ENCODE measurements at regions not wholly inside any gene's neighbourhood (a gene's known extent, or its start where the extent isn't known, plus 50 kb on each side); places are given as distances from the start of the nearest gene placed in this dataset.

- Histone ChIP-seq H3K9me3 (ENCODE audit: low read depth, low read length, poor library complexity, severe bottlenecking) (no peaks in the 10 kb centered on the region), H3K36me3 (ENCODE audit: insufficient read depth, low read length, poor library complexity, severe bottlenecking) (no peaks in the 10 kb centered on the region), H3K4me1 (ENCODE audit: insufficient read depth, low read length, poor library complexity, severe bottlenecking) (no peaks in the 10 kb centered on the region), H3K4me3 (ENCODE audit: low read depth, low read length, poor library complexity, severe bottlenecking) (no peak overlapping the region), H3K27ac (ENCODE audit: low read depth, low read length, poor library complexity, severe bottlenecking) (no peak overlapping the region), H3K27me3 (replicated peaks; ENCODE audit: insufficient read depth, low read depth, low read length, poor library complexity) (no peaks in the 10 kb centered on the region)
- intact Hi-C loops (cut with micrococcal nuclease; ENCODE audit: unreplicated experiment) = no loop called here
- ChIA-PET POLR2A (ENCODE audit: low non-redundant PET) (no interaction called here), CTCF (no interaction called here)
- no TSS peak for BruUV-seq (replicated peaks)
- DNase-seq (ENCODE audit: low spot score) = no peak
- TF ChIP-seq EZH2 (IDR thresholded peaks at IDR 0.05; ENCODE audit: borderline replicate concordance, low read depth, low read length, poor library complexity, severe bottlenecking) (no peak), CTCF (conservative IDR thresholded peaks at IDR 0.05; ENCODE audit: low read depth, low read length) (no peak)
These were observed 102.6 kb upstream of the DUSP22 start for GRCh38 chr6:189676-190075.

- H3K27ac ChIP-seq (ENCODE audit: low read depth, low read length, poor library complexity, severe bottlenecking) = no peak overlapping the region
- no peaks in the 10 kb centered on the region for H3K9me3 ChIP-seq (ENCODE audit: low read depth, low read length, poor library complexity, severe bottlenecking)
- POLR2A ChIA-PET (ENCODE audit: low non-redundant PET) = no interaction called here
- no peak overlapping the region for H3K4me3 ChIP-seq (ENCODE audit: low read depth, low read length, poor library complexity, severe bottlenecking)
- intact Hi-C loops (cut with micrococcal nuclease; ENCODE audit: unreplicated experiment) = no loop called here
- BruUV-seq (replicated peaks) = no TSS peak
- H3K4me1 ChIP-seq (ENCODE audit: insufficient read depth, low read length, poor library complexity, severe bottlenecking) = no peaks in the 10 kb centered on the region
- no peaks in the 10 kb centered on the region for H3K27me3 ChIP-seq (replicated peaks; ENCODE audit: insufficient read depth, low read depth, low read length, poor library complexity)
- DNase-seq (ENCODE audit: low spot score) = no peak
- CTCF ChIA-PET = no interaction called here
- TF ChIP-seq CTCF (conservative IDR thresholded peaks at IDR 0.05; ENCODE audit: low read depth, low read length) (no peak), EZH2 (IDR thresholded peaks at IDR 0.05; ENCODE audit: borderline replicate concordance, low read depth, low read length, poor library complexity, severe bottlenecking) (no peak)
- no peaks in the 10 kb centered on the region for H3K36me3 ChIP-seq (ENCODE audit: insufficient read depth, low read length, poor library complexity, severe bottlenecking)
These were observed 101.5 kb upstream of the DUSP22 start for GRCh38 chr6:190596-191395.

GRCh38 chr6:191487-192312 lies 100.6 kb upstream of the DUSP22 start:
- Histone ChIP-seq H3K4me3 (ENCODE audit: low read depth, low read length, poor library complexity, severe bottlenecking) (no peak overlapping the region), H3K4me1 (ENCODE audit: insufficient read depth, low read length, poor library complexity, severe bottlenecking) (no peaks in the 10 kb centered on the region), H3K9me3 (ENCODE audit: low read depth, low read length, poor library complexity, severe bottlenecking) (no peaks in the 10 kb centered on the region), H3K36me3 (ENCODE audit: insufficient read depth, low read length, poor library complexity, severe bottlenecking) (no peaks in the 10 kb centered on the region), H3K27me3 (replicated peaks; ENCODE audit: insufficient read depth, low read depth, low read length, poor library complexity) (no peaks in the 10 kb centered on the region), H3K27ac (ENCODE audit: low read depth, low read length, poor library complexity, severe bottlenecking) (no peak overlapping the region)
- no peak for TF ChIP-seq CTCF (conservative IDR thresholded peaks at IDR 0.05; ENCODE audit: low read depth, low read length)
- no peak for TF ChIP-seq EZH2 (IDR thresholded peaks at IDR 0.05; ENCODE audit: borderline replicate concordance, low read depth, low read length, poor library complexity, severe bottlenecking)
- BruUV-seq (replicated peaks) = no TSS peak
- DNase-seq (ENCODE audit: low spot score) = no peak
- intact Hi-C loops (cut with micrococcal nuclease; ENCODE audit: unreplicated experiment) = no loop called here
- ChIA-PET CTCF (no interaction called here), POLR2A (ENCODE audit: low non-redundant PET) (interaction anchor here (0.6 kb wide), 1 partner anchor 699 kb away, joined by 3 read pairs; no protein-coding TSS in a partner anchor)

Measured in A673 (cell line).